ENCODE measurements at regions not wholly inside any gene's neighbourhood (a gene's known extent, or its start where the extent isn't known, plus 50 kb on each side); places are given as distances from the start of the nearest gene placed in this dataset.

GRCh38 chr1:147079400-147080005 lies 92.8 kb downstream of the PRKAB2 start:
- no peak for DNase-seq (ENCODE audit: low read depth in 1 of 2, low spot score in 1 of 2)
- H3K4me3 ChIP-seq (replicated peaks; ENCODE audit: insufficient read depth, low read length): no peak overlapping the region
- peaks cover 81% of the 10 kb centered on the region for H3K27me3 ChIP-seq (ENCODE audit: insufficient read depth, poor library complexity, severe bottlenecking)
- no peak for TF ChIP-seq GABPA (IDR thresholded peaks at IDR 0.05; ENCODE audit: low read depth)
- H3K27ac ChIP-seq (replicated peaks): no peak overlapping the region

GRCh38 chr1:147078606-147079399 lies 93.5 kb downstream of the PRKAB2 start:
- Histone ChIP-seq H3K27me3 (ENCODE audit: insufficient read depth, poor library complexity, severe bottlenecking) (peaks cover 78% of the 10 kb centered on the region), H3K27ac (replicated peaks) (no peak overlapping the region), H3K4me3 (replicated peaks; ENCODE audit: insufficient read depth, low read length) (no peak overlapping the region)
- TF ChIP-seq, protein P1, sequence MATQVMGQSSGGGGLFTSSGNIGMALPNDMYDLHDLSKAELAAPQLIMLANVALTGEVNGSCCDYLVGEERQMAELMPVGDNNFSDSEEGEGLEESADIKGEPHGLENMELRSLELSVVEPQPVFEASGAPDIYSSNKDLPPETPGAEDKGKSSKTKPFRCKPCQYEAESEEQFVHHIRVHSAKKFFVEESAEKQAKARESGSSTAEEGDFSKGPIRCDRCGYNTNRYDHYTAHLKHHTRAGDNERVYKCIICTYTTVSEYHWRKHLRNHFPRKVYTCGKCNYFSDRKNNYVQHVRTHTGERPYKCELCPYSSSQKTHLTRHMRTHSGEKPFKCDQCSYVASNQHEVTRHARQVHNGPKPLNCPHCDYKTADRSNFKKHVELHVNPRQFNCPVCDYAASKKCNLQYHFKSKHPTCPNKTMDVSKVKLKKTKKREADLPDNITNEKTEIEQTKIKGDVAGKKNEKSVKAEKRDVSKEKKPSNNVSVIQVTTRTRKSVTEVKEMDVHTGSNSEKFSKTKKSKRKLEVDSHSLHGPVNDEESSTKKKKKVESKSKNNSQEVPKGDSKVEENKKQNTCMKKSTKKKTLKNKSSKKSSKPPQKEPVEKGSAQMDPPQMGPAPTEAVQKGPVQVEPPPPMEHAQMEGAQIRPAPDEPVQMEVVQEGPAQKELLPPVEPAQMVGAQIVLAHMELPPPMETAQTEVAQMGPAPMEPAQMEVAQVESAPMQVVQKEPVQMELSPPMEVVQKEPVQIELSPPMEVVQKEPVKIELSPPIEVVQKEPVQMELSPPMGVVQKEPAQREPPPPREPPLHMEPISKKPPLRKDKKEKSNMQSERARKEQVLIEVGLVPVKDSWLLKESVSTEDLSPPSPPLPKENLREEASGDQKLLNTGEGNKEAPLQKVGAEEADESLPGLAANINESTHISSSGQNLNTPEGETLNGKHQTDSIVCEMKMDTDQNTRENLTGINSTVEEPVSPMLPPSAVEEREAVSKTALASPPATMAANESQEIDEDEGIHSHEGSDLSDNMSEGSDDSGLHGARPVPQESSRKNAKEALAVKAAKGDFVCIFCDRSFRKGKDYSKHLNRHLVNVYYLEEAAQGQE (IDR thresholded peaks at IDR 0.05; ENCODE audit: insufficient replicate concordance, low read depth): no peak
- TF ChIP-seq GABPA (IDR thresholded peaks at IDR 0.05; ENCODE audit: low read depth): no peak
- TF ChIP-seq, protein P2, sequence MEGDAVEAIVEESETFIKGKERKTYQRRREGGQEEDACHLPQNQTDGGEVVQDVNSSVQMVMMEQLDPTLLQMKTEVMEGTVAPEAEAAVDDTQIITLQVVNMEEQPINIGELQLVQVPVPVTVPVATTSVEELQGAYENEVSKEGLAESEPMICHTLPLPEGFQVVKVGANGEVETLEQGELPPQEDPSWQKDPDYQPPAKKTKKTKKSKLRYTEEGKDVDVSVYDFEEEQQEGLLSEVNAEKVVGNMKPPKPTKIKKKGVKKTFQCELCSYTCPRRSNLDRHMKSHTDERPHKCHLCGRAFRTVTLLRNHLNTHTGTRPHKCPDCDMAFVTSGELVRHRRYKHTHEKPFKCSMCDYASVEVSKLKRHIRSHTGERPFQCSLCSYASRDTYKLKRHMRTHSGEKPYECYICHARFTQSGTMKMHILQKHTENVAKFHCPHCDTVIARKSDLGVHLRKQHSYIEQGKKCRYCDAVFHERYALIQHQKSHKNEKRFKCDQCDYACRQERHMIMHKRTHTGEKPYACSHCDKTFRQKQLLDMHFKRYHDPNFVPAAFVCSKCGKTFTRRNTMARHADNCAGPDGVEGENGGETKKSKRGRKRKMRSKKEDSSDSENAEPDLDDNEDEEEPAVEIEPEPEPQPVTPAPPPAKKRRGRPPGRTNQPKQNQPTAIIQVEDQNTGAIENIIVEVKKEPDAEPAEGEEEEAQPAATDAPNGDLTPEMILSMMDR (IDR thresholded peaks at IDR 0.05; ENCODE audit: insufficient read depth, low read length): no peak
- TF ChIP-seq POLR2AphosphoS5 (IDR thresholded peaks at IDR 0.05; ENCODE audit: low read depth): no peak
- TF ChIP-seq SPI1 (IDR thresholded peaks at IDR 0.05; ENCODE audit: borderline replicate concordance, low read depth): no peak
- DNase-seq (ENCODE audit: low read depth in 1 of 2, low spot score in 1 of 2): no peak

GRCh38 chr1:147077936-147078605 lies 94.2 kb downstream of the PRKAB2 start:
- TF ChIP-seq, protein P2 (IDR thresholded peaks at IDR 0.05; ENCODE audit: insufficient read depth, low read length): no peak
- no peak for TF ChIP-seq GABPA (IDR thresholded peaks at IDR 0.05; ENCODE audit: low read depth)
- no peak for TF ChIP-seq POLR2AphosphoS5 (IDR thresholded peaks at IDR 0.05; ENCODE audit: low read depth)
- no peak for TF ChIP-seq SPI1 (IDR thresholded peaks at IDR 0.05; ENCODE audit: borderline replicate concordance, low read depth)
- TF ChIP-seq, protein P1 (IDR thresholded peaks at IDR 0.05; ENCODE audit: insufficient replicate concordance, low read depth): no peak
- H3K4me3 ChIP-seq (replicated peaks; ENCODE audit: insufficient read depth, low read length): no peak overlapping the region
- no peak overlapping the region for H3K27ac ChIP-seq (replicated peaks)
- peaks cover 75% of the 10 kb centered on the region for H3K27me3 ChIP-seq (ENCODE audit: insufficient read depth, poor library complexity, severe bottlenecking)
- no peak for DNase-seq (ENCODE audit: low read depth in 1 of 2, low spot score in 1 of 2)

- no peak for DNase-seq (ENCODE audit: low read depth in 1 of 2, low spot score in 1 of 2)
- TF ChIP-seq GABPA (IDR thresholded peaks at IDR 0.05; ENCODE audit: low read depth) (no peak), POLR2AphosphoS5 (IDR thresholded peaks at IDR 0.05; ENCODE audit: low read depth) (no peak), SPI1 (IDR thresholded peaks at IDR 0.05; ENCODE audit: borderline replicate concordance, low read depth) (no peak)
- TF ChIP-seq, protein P1 (IDR thresholded peaks at IDR 0.05; ENCODE audit: insufficient replicate concordance, low read depth): no peak
- TF ChIP-seq, protein P2 (IDR thresholded peaks at IDR 0.05; ENCODE audit: insufficient read depth, low read length): no peak
- Histone ChIP-seq H3K27ac (replicated peaks) (no peak overlapping the region), H3K4me3 (replicated peaks; ENCODE audit: insufficient read depth, low read length) (no peak overlapping the region), H3K27me3 (ENCODE audit: insufficient read depth, poor library complexity, severe bottlenecking) (peaks cover 77% of the 10 kb centered on the region)
Observed at GRCh38 chr1:147077523-147077922, 94.7 kb downstream of the PRKAB2 start.
